ENCODE measurements at regions not wholly inside any gene's neighbourhood (a gene's known extent, or its start where the extent isn't known, plus 50 kb on each side); places are given as distances from the start of the nearest gene placed in this dataset.

GRCh38 chr19:30297969-30298368 is 74.2 kb upstream of the ZNF536 start:
- no peak for TF ChIP-seq CTCF (IDR thresholded peaks at IDR 0.05 in 2 of 3, conservative IDR thresholded peaks at IDR 0.05 in 1 of 3; ENCODE audit: control insufficient read depth in 2 of 3, extremely low read depth in 1 of 3, insufficient read depth in 1 of 3, low read depth in 3 of 3, low read length in 3 of 3)
- no peak for TF ChIP-seq RBBP5 (conservative IDR thresholded peaks at IDR 0.05)
- TF ChIP-seq POLR2AphosphoS5 (IDR thresholded peaks at IDR 0.05; ENCODE audit: low read length), result no peak
- no peak for TF ChIP-seq TAF1 (IDR thresholded peaks at IDR 0.05; ENCODE audit: borderline replicate concordance, low read depth, low read length)
- no peak for TF ChIP-seq SUZ12 (IDR thresholded peaks at IDR 0.05; ENCODE audit: unreplicated experiment)
- TF ChIP-seq PML (IDR thresholded peaks at IDR 0.05; ENCODE audit: low read length), result no peak
- no peak for TF ChIP-seq NR2C2 (IDR thresholded peaks at IDR 0.05; ENCODE audit: borderline replicate concordance, control insufficient read depth, insufficient read length, low read depth)
- no peak for TF ChIP-seq ZNF207 (IDR thresholded peaks at IDR 0.05; ENCODE audit: borderline replicate concordance)
- TF ChIP-seq CREB1 (IDR thresholded peaks at IDR 0.05; ENCODE audit: low read depth), result no peak
- TF ChIP-seq EP300 (IDR thresholded peaks at IDR 0.05; ENCODE audit: borderline replicate concordance in 1 of 2, control insufficient read depth in 1 of 2, low read depth in 2 of 2, low read length in 2 of 2), result no peak
- TF ChIP-seq MXI1 (IDR thresholded peaks at IDR 0.05; ENCODE audit: low read depth, low read length), result no peak
- TF ChIP-seq MAX (IDR thresholded peaks at IDR 0.05; ENCODE audit: low read depth, low read length), result no peak
